H1 (cell line): ENCODE measurements at regions not wholly inside any gene's neighbourhood (a gene's known extent, or its start where the extent isn't known, plus 50 kb on each side); places are given as distances from the start of the nearest gene placed in this dataset.

Experiments used
- CTCF ChIP-seq, 3 experiments: IDR thresholded peaks; 1 replicate in 2 of 3; 2 replicates in 1 of 3; pipeline versions ENCODE4 v1.5.1 to v1.6.1; 2011; ENCODE audit warnings: low read length in 3 of 3, mild to moderate bottlenecking in 3 of 3, inconsistent platforms in 2 of 3, low read depth in 1 of 3, moderate library complexity in 1 of 3; ENCODE audit not compliant: insufficient read depth in 1 of 3; ENCODE audit errors: control extremely low read depth in 1 of 3
- POLR2A ChIP-seq, 2 experiments: IDR thresholded peaks; 1 replicate in 1 of 2; 2 replicates in 1 of 2; pipeline ENCODE4 v1.6.1; 2011; ENCODE audit warnings: low read depth in 2 of 2, low read length in 2 of 2, mild to moderate bottlenecking in 2 of 2; ENCODE audit errors: control extremely low read depth in 1 of 2
- RXRA ChIP-seq: IDR thresholded peaks from 2 replicates; pipeline ENCODE4 v1.6.1; 2011; ENCODE audit warnings: low read depth, mild to moderate bottlenecking, low read length, moderate library complexity; ENCODE audit not compliant: insufficient read depth
- TBP ChIP-seq: IDR thresholded peaks from 2 replicates; pipeline ENCODE4 v1.6.1; 2011; ENCODE audit warnings: low read depth, low read length, improper control_type of control experiment

- TF ChIP-seq CTCF (IDR thresholded peaks at IDR 0.05; ENCODE audit: control extremely low read depth in 1 of 3, insufficient read depth in 1 of 3, low read depth in 1 of 3, low read length in 3 of 3) (no peak; a peak in 1 of 4 replicates), RXRA (no peak), TBP (no peak), POLR2A (IDR thresholded peaks at IDR 0.05; ENCODE audit: control extremely low read depth in 1 of 2, low read depth in 2 of 2, low read length in 2 of 2) (no peak)
Observed at GRCh38 chrY:19220784-19221183, 447.2 kb upstream of the HSFY2 start.
